ENCODE measurements at regions not wholly inside any gene's neighbourhood (a gene's known extent, or its start where the extent isn't known, plus 50 kb on each side); places are given as distances from the start of the nearest gene placed in this dataset.

DNA sequence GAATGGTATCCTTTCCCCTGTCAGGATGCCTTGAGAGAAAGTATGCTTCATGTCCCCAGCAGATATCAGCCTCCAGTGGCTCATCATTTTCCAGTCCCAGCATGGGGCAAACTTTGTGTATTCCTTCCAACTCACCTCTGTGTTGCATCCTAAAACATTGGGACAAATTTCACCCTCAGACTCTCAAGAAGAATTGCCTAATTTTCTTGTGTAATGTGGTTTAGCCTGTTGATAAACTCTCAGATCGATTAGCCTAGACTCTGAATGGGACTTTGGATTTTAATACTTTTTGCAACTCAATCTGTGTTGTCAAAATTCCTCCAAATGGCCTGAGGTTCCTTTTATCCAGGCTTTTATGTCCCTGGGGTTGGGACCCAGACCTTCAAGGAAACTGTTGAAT, 805.3 kb downstream of the C4orf33 start:
- Histone ChIP-seq H3K36me3 (no peaks in the 10 kb centered on the region), H3K9me3 (no peaks in the 10 kb centered on the region), H3K27ac (no peak overlapping the region), H3K27me3 (replicated peaks; ENCODE audit: insufficient read depth) (no peaks in the 10 kb centered on the region), H3K4me1 (replicated peaks) (no peaks in the 10 kb centered on the region), H3K4me3 (no peak overlapping the region)
- WGBS = 24% methylated on average over 1 of the region's 1 CpG
- DNase-seq (ENCODE audit: low spot score) = no peak
- TF ChIP-seq POLR2AphosphoS5 (IDR thresholded peaks at IDR 0.05) (no peak), CTCF (IDR thresholded peaks at IDR 0.05) (no peak), POLR2A (IDR thresholded peaks at IDR 0.05) (no peak)
- intact Hi-C loops (cut with DNase I) = no loop called here

- WGBS = 95% methylated on average over 8 of the region's 8 CpGs
- TF ChIP-seq CTCF (IDR thresholded peaks at IDR 0.05) (no peak), POLR2A (IDR thresholded peaks at IDR 0.05) (no peak), POLR2AphosphoS5 (IDR thresholded peaks at IDR 0.05) (no peak)
- H3K4me3 ChIP-seq = no peak overlapping the region
Measured at GRCh38 chr4:129903861-129904260, 807.9 kb downstream of the C4orf33 start.

DNA sequence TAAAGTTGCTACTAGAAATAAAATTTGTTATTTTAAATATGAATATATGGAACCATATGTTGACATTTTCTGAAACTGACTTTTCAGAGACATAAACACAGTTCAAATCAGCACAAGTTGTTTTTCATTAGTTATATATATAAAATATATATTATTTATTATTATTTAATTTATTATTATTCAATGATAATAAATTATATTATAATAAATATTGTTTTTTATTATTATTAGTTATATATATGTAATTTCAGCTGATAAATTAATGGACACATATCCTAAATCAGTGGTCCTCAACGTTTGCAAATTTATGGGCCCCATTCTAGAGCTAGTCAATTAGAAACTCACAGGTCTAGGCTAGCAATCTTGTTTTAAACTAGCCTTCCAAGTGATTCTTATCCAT, 809.3 kb downstream of the C4orf33 start:
- Histone ChIP-seq H3K27ac (no peak overlapping the region), H3K4me3 (no peak overlapping the region), H3K9me3 (no peaks in the 10 kb centered on the region), H3K27me3 (replicated peaks; ENCODE audit: insufficient read depth) (no peaks in the 10 kb centered on the region), H3K4me1 (replicated peaks) (no peaks in the 10 kb centered on the region), H3K36me3 (no peaks in the 10 kb centered on the region)
- TF ChIP-seq CTCF (IDR thresholded peaks at IDR 0.05) (no peak), POLR2A (IDR thresholded peaks at IDR 0.05) (no peak), POLR2AphosphoS5 (IDR thresholded peaks at IDR 0.05) (no peak)
- DNase-seq (ENCODE audit: low spot score) = no peak
- WGBS = 50% methylated on average over 1 of the region's 1 CpG
- intact Hi-C loops (cut with DNase I) = no loop called here

More at GRCh38 chr4:129903861-129904260, 807.9 kb downstream of the C4orf33 start:
- Histone ChIP-seq H3K9me3 (no peaks in the 10 kb centered on the region), H3K27me3 (replicated peaks; ENCODE audit: insufficient read depth) (no peaks in the 10 kb centered on the region), H3K4me1 (replicated peaks) (no peaks in the 10 kb centered on the region), H3K27ac (no peak overlapping the region), H3K36me3 (no peaks in the 10 kb centered on the region)
- no peak for DNase-seq (ENCODE audit: low spot score)
- intact Hi-C loops (cut with DNase I) = no loop called here

DNA sequence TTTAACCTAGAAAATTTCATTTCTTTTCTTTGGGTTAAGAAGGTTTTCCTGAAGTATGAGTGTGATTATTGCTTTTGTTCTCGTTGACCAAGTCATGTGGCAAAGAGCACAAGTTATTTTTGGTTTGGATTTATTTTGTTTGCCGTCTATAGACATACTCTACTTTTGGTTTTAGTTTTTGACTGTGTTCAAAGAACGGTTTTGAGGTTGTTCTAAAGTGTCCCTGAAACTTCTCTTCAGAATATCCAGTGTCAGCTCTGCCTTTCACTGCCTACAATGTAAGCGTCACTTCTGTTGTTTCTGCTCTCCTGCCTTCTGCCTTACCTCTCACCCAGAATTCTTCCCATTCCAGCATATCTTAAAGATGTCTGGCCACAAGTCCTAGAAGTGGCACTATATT, 812.2 kb downstream of the C4orf33 start:
- Histone ChIP-seq H3K27ac (no peak overlapping the region), H3K36me3 (no peaks in the 10 kb centered on the region), H3K4me1 (replicated peaks) (no peaks in the 10 kb centered on the region), H3K4me3 (no peak overlapping the region), H3K27me3 (replicated peaks; ENCODE audit: insufficient read depth) (no peaks in the 10 kb centered on the region), H3K9me3 (no peaks in the 10 kb centered on the region)
- WGBS = 77% methylated on average over 4 of the region's 4 CpGs
- intact Hi-C loops (cut with DNase I) = no loop called here
- DNase-seq (ENCODE audit: low spot score) = no peak
- no peak for TF ChIP-seq POLR2AphosphoS5 (IDR thresholded peaks at IDR 0.05)

GRCh38 chr4:129916991-129917390, 821.0 kb downstream of the C4orf33 start:
- no peak for TF ChIP-seq CTCF (IDR thresholded peaks at IDR 0.05)
- no peak for TF ChIP-seq POLR2A (IDR thresholded peaks at IDR 0.05)
- TF ChIP-seq POLR2AphosphoS5 (IDR thresholded peaks at IDR 0.05) = no peak
- intact Hi-C loops (cut with DNase I) = no loop called here
- no peaks in the 10 kb centered on the region for H3K36me3 ChIP-seq
- no peak overlapping the region for H3K27ac ChIP-seq
- DNase-seq (ENCODE audit: low spot score) = no peak
- no peak overlapping the region for H3K4me3 ChIP-seq
- H3K9me3 ChIP-seq = no peaks in the 10 kb centered on the region
- no peaks in the 10 kb centered on the region for H3K4me1 ChIP-seq (replicated peaks)
- H3K27me3 ChIP-seq (replicated peaks; ENCODE audit: insufficient read depth) = no peaks in the 10 kb centered on the region
